ENCODE measurements at regions not wholly inside any gene's neighbourhood (a gene's known extent, or its start where the extent isn't known, plus 50 kb on each side); places are given as distances from the start of the nearest gene placed in this dataset.

GRCh38 chr20:43293068-43293786 lies 103.5 kb upstream of the PTPRT start:
- ChIA-PET POLR2A (no interaction called here), CTCF (no interaction called here)
- TF ChIP-seq CTCF (IDR thresholded peaks at IDR 0.05) = no peak
- Mint-ChIP-seq H3K27me3 (peaks cover 3% of the 10 kb centered on the region), H3K27ac (no peak overlapping the region), H3K4me1 (no peaks in the 10 kb centered on the region), H3K4me3 (no peak overlapping the region), H3K36me3 (ENCODE audit: low read depth) (no peaks in the 10 kb centered on the region), H3K9me3 (peaks cover 2% of the 10 kb centered on the region)
- DNase-seq (no peak), ATAC-seq (ENCODE audit: low read depth) (no peak)
- intact Hi-C loops (cut with micrococcal nuclease) = no loop called here

- intact Hi-C loops (cut with micrococcal nuclease) = no loop called here
- ATAC-seq (ENCODE audit: low read depth) = no peak
- Mint-ChIP-seq H3K4me1 (no peaks in the 10 kb centered on the region), H3K4me3 (no peak overlapping the region), H3K9me3 (peaks cover 2% of the 10 kb centered on the region), H3K27me3 (peaks cover 6% of the 10 kb centered on the region), H3K27ac (no peak overlapping the region), H3K36me3 (ENCODE audit: low read depth) (no peaks in the 10 kb centered on the region)
- CTCF ChIA-PET = no interaction called here
- TF ChIP-seq CTCF (IDR thresholded peaks at IDR 0.05) = no peak
- no peak for DNase-seq
- POLR2A ChIA-PET = no interaction called here
These were observed 102.5 kb upstream of the PTPRT start for GRCh38 chr20:43292222-43292621.

- TF ChIP-seq CTCF (IDR thresholded peaks at IDR 0.05) = no peak
- intact Hi-C loops (cut with micrococcal nuclease) = no loop called here
- DNase-seq (no peak), ATAC-seq (ENCODE audit: low read depth) (no peak)
- Mint-ChIP-seq H3K4me3 (no peak overlapping the region), H3K27ac (no peak overlapping the region), H3K27me3 (peaks cover 23% of the 10 kb centered on the region), H3K9me3 (no peaks in the 10 kb centered on the region), H3K36me3 (ENCODE audit: low read depth) (no peaks in the 10 kb centered on the region), H3K4me1 (no peaks in the 10 kb centered on the region)
- ChIA-PET POLR2A (no interaction called here), CTCF (no interaction called here)
These were observed 97.9 kb upstream of the PTPRT start for GRCh38 chr20:43287637-43288036.

GRCh38 chr20:43285170-43285569 lies 95.5 kb upstream of the PTPRT start:
- no peak for ATAC-seq (ENCODE audit: low read depth)
- ChIA-PET POLR2A (no interaction called here), CTCF (no interaction called here)
- H3K36me3 Mint-ChIP-seq (ENCODE audit: low read depth) = no peaks in the 10 kb centered on the region
- no peaks in the 10 kb centered on the region for H3K9me3 Mint-ChIP-seq
- intact Hi-C loops (cut with micrococcal nuclease) = no loop called here
- no peaks in the 10 kb centered on the region for H3K4me1 Mint-ChIP-seq
- H3K27ac Mint-ChIP-seq = no peak overlapping the region
- peaks cover 29% of the 10 kb centered on the region for H3K27me3 Mint-ChIP-seq
- TF ChIP-seq CTCF (IDR thresholded peaks at IDR 0.05) = no peak
- no peak for DNase-seq
- no peak overlapping the region for H3K4me3 Mint-ChIP-seq

GRCh38 chr20:43284486-43284885 lies 94.8 kb upstream of the PTPRT start:
- Mint-ChIP-seq H3K9me3 (no peaks in the 10 kb centered on the region), H3K36me3 (ENCODE audit: low read depth) (no peaks in the 10 kb centered on the region), H3K4me3 (no peak overlapping the region), H3K27ac (no peak overlapping the region), H3K27me3 (peaks cover 29% of the 10 kb centered on the region), H3K4me1 (no peaks in the 10 kb centered on the region)
- ATAC-seq (ENCODE audit: low read depth) (no peak), DNase-seq (no peak)
- intact Hi-C loops (cut with micrococcal nuclease) = no loop called here
- ChIA-PET CTCF (no interaction called here), POLR2A (no interaction called here)
- TF ChIP-seq CTCF (IDR thresholded peaks at IDR 0.05) = no peak
